AG04449 (cell line): ENCODE measurements at regions not wholly inside any gene's neighbourhood (a gene's known extent, or its start where the extent isn't known, plus 50 kb on each side); places are given as distances from the start of the nearest gene placed in this dataset.

Experiments
- CTCF ChIA-PET: fragments of 350-600 bp; formaldehyde crosslinking; extraction: SDS; loops from one replicate; lab custom pipeline; 2021; ENCODE audit warnings: antibody characterized with exemption; lab: Yijun Ruan, JAX
- POLR2A ChIA-PET: fragments of 400-600, 350-600 bp; formaldehyde crosslinking; extraction: SDS; loops from one replicate; lab custom pipeline; 2020; ENCODE audit warnings: antibody characterized with exemption, inconsistent platforms; lab: Yijun Ruan, JAX
- DNase-seq: peaks from one replicate; pipeline ENCODE4 v3.0.0-alpha.2; 2010; ENCODE audit warnings: low read depth, low spot score
- H3K4me3 ChIP-seq: 2 replicates; pipeline ENCODE4 v1.5.1; 2011; ENCODE audit warnings: low read depth, mild to moderate bottlenecking, control low read depth, low read length
- TF ChIP-seq, protein P1 (sequence below): IDR thresholded peaks from one replicate; pipeline ENCODE4 v1.5.1; 2011; ENCODE audit warnings: mild to moderate bottlenecking, moderate library complexity, low read length, control low read depth, inconsistent platforms; ENCODE audit not compliant: insufficient read depth; ENCODE audit errors: missing control alignments

DNA sequence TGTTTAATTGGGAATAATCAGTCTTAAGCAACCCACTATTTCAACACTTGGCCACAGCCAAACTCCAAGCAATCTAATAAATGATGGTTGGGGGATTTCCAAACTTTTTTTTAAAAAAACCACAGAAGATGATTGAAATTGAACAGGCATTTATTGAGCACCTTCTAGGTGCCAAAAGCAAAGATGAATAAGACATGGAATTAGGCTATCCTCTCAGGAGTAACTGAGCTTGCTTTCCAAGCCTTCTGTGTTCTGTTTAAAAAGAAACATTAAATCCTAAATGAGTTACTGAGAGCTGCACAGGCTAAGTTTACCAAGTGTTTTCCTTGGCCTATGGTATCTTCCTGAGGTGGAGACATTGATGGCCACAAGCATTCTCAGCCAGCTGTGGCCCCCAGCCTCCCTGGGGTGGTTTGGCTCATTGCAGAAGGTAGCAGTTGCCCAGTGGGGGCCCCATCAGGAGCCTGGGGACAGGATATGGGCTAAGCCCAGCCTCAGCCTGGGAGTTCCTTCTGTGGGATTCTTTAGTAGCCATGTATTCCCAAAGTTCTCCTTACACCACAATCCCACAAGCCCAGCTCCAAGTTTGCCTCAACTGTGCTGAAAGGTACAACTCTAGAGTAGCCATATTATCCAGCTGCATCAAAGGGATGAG, 174.3 kb downstream of the C1D start:
- TF ChIP-seq, protein P1, sequence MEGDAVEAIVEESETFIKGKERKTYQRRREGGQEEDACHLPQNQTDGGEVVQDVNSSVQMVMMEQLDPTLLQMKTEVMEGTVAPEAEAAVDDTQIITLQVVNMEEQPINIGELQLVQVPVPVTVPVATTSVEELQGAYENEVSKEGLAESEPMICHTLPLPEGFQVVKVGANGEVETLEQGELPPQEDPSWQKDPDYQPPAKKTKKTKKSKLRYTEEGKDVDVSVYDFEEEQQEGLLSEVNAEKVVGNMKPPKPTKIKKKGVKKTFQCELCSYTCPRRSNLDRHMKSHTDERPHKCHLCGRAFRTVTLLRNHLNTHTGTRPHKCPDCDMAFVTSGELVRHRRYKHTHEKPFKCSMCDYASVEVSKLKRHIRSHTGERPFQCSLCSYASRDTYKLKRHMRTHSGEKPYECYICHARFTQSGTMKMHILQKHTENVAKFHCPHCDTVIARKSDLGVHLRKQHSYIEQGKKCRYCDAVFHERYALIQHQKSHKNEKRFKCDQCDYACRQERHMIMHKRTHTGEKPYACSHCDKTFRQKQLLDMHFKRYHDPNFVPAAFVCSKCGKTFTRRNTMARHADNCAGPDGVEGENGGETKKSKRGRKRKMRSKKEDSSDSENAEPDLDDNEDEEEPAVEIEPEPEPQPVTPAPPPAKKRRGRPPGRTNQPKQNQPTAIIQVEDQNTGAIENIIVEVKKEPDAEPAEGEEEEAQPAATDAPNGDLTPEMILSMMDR: no peak
- POLR2A ChIA-PET: interaction anchor here (1.0 to 1.1 kb wide), 2 partner anchors 11 to 16 kb away, joined by 3 to 4 read pairs; no protein-coding TSS in a partner anchor
- CTCF ChIA-PET: interaction anchor here (1.1 kb wide), 1 partner anchor 42 kb away, joined by 5 read pairs; no protein-coding TSS in a partner anchor
- no peak overlapping the region for H3K4me3 ChIP-seq
- DNase-seq: no peak

DNA sequence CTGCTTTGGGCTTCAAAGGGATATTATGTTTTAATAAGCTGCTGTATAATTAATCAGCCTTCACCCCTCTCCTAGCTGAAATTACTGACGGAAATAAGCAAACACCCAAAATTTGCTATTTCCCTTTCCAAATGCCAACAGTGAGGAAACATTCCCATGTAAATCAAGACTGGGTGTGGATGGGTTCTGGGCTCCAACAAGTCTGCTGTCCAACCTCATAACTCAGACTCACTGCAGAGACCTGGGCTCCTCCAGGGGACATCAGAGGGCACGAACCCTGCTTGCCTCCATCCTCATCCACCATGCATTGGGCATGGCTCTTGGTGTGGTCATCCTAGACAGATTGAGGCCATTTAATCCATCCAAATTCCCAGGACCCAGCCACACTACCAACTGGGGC, 173.7 kb downstream of the C1D start:
- no peak for DNase-seq
- no peak overlapping the region for H3K4me3 ChIP-seq
- ChIA-PET POLR2A (interaction anchor here (1.0 kb wide), 1 partner anchor 17 kb away, joined by 4 read pairs; no protein-coding TSS in a partner anchor), CTCF (interaction anchor here (1.1 kb wide), 1 partner anchor 43 kb away, joined by 5 read pairs; no protein-coding TSS in a partner anchor)
- TF ChIP-seq, protein P1: no peak

- TF ChIP-seq, protein P1: no peak
- no peak for DNase-seq
- POLR2A ChIA-PET: interaction anchor here (1.2 kb wide), 1 partner anchor 12 kb away, joined by 3 read pairs; no protein-coding TSS in a partner anchor
- CTCF ChIA-PET: no interaction called here
- no peak overlapping the region for H3K4me3 ChIP-seq
These were observed 171.2 kb downstream of the C1D start for GRCh38 chr2:67891642-67892041.

GRCh38 chr2:67892339-67892846, 170.4 kb downstream of the C1D start:
- no peak for DNase-seq
- POLR2A ChIA-PET: interaction anchor here (1.2 kb wide), 1 partner anchor 12 kb away, joined by 3 read pairs; no protein-coding TSS in a partner anchor
- H3K4me3 ChIP-seq: no peak overlapping the region
- CTCF ChIA-PET: no interaction called here
- TF ChIP-seq, protein P1: no peak

DNA sequence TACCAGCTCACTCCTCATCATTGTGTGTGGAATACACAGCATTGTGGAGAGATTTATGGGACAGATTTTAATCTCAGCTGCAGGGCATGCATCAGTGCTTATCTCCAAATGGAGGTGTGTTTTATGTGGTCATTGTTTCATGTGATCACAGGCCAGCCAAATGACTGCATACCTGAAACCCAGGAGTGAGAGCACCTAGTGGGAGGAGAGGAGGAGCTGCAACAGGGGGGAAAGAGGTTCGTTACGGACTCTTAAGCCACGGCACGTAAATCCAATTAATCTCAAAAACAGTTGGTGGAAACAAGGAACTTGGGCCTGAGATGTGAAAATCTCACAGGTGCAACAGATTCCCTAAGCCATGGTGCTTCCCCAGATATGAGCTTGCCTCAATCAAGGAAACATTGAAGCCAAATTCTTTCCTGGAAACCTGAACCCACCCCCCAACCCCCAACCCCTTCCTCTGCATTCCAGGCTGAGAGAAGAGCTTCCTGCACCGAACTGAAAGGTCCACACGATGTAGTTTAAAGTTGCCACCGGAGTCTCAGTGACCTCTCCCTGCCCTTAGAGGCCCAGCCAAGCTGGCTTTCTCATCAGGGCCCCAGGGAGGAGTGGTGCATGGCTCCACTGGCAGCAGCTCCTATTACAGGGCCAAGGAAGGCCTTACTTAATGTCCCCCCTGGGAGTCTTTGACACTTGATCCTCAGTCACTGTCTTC, 167.4 kb downstream of the C1D start:
- ChIA-PET POLR2A (no interaction called here), CTCF (interaction anchor here (1.9 kb wide), 1 partner anchor 15 kb away, joined by 5 read pairs; no protein-coding TSS in a partner anchor)
- TF ChIP-seq, protein P1: no peak
- DNase-seq: no peak
- no peak overlapping the region for H3K4me3 ChIP-seq

DNA sequence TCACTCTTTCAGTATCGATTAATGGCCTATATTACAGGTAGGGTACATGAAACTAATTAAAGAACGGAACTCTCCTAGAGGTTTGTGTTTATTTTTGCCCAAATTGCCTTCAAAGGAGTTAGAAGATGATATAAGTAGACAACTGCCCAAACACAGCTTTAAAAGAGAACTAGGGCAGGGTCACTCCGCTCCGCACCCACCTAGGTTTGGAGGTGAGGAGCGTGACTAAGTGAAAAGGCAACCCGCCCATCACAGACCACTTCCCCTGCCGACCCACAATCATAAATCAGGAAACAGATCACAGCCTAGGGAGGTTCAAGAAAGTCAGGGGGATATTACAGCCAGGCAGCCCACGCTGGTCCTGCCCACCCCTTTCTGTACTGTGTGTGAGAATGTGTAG, 166.7 kb downstream of the C1D start:
- ChIA-PET POLR2A (no interaction called here), CTCF (interaction anchor here (1.9 to 3.1 kb wide), 2 partner anchors 14 to 21 kb away, joined by 5 to 10 read pairs; no protein-coding TSS in a partner anchor)
- no peak for DNase-seq
- TF ChIP-seq, protein P1: no peak
- no peak overlapping the region for H3K4me3 ChIP-seq
